Stomach (tissue), 8 donors: ENCODE measurements at regions not wholly inside any gene's neighbourhood (a gene's known extent, or its start where the extent isn't known, plus 50 kb on each side); places are given as distances from the start of the nearest gene placed in this dataset.
A peak's percentile ranks its signal among the peaks of the same experiment; 100 is the strongest.

Experiments used
- DNase-seq, 2 donors: peaks; one replicate each; pipeline versions ENCODE4 v3.0.0 to v3.0.0-alpha.2; 2013 to 2019
- H3K27ac ChIP-seq, 5 donors: fragments of 200-600 bp in 4 of 5; sonication (generic) in 4 of 5; one replicate each; pipeline ENCODE4 v1.5.1; 2013 to 2019; ENCODE audit warnings: mild to moderate bottlenecking in 1 of 5, moderate library complexity in 1 of 5
- H3K27me3 ChIP-seq, 3 donors: fragments of 200-600 bp; sonication (generic); one replicate each; pipeline ENCODE4 v1.5.1; 2017 to 2019; ENCODE audit warnings: mixed run types in 1 of 3
- H3K36me3 ChIP-seq, 4 donors: fragments of 200-600 bp; sonication (generic); 1 replicate in 3 of 4; 2 replicates in 1 of 4; pipeline ENCODE4 v1.5.1; 2016 to 2019
- H3K4me1 ChIP-seq, 4 donors: fragments of 200-600 bp; sonication (generic); one replicate each; pipeline ENCODE4 v1.5.1; 2016 to 2019
- H3K4me3 ChIP-seq, 4 donors: fragments of 200-600 bp; sonication (generic) in 3 of 4; one replicate each; pipeline ENCODE4 v1.5.1; 2016 to 2019; ENCODE audit warnings: mild to moderate bottlenecking in 1 of 4
- H3K9me3 ChIP-seq, 4 donors: fragments of 200-600 bp; sonication (generic); one replicate each; pipeline ENCODE4 v1.5.1; 2016 to 2019
- CTCF ChIP-seq, 7 experiments: fragments of 450-650 bp in 4 of 7; fragments of 200-600 bp in 3 of 7; sonication (generic) in 3 of 7; IDR thresholded peaks; one replicate each; pipeline ENCODE4 v1.5.1; 2016 to 2019; ENCODE audit warnings: antibody characterized with exemption in 7 of 7, control low read depth in 2 of 7, mild to moderate bottlenecking in 1 of 7
- EP300 ChIP-seq: sonication (generic); formaldehyde crosslinking; IDR thresholded peaks from one replicate; pipeline ENCODE4 v1.6.1; 2017; ENCODE audit warnings: antibody characterized with exemption
- POLR2A ChIP-seq, 4 donors: fragments of 450-650 bp; IDR thresholded peaks; one replicate each; pipeline ENCODE4 v1.6.1; 2016; ENCODE audit warnings: antibody characterized with exemption in 4 of 4, control low read depth in 2 of 4, mild to moderate bottlenecking in 1 of 4, moderate library complexity in 1 of 4
- POLR2AphosphoS5 ChIP-seq, 3 donors: sonication (generic); formaldehyde crosslinking; IDR thresholded peaks; one replicate each; pipeline ENCODE4 v1.6.1; 2016; ENCODE audit warnings: antibody characterized with exemption in 3 of 3
- WGBS, 5 donors: extraction: QIAGEN DNeasy Blood & Tissue Kit in 3 of 5; methylation state at CpG; one replicate each; pipeline versions ENCODE4 v1.1.5 to v1.1.7; 2013 to 2018; 5-methylcytosine and 5-hydroxymethylcytosine counted together
- intact Hi-C: fragments of 100-400 bp; cut with DNase I; formaldehyde crosslinking; loops from one replicate; pipeline ENCODE4 v1.15.1; 2023; ENCODE audit warnings: low total_unique reads
- donor health status: healthy with polysubstance abuse.
- donor health status: Bipolar disorder and iron deficiency.
- donor health status: healthy.

GRCh38 chr10:78515038-78515872 lies 481.6 kb downstream of the RPS24 start:
- intact Hi-C loops, result no loop called here
- WGBS, 5 donors, result 69 to 82% (median 79%) methylated on average over 9 of the region's 9 CpGs
- H3K4me1 ChIP-seq, result peaks cover 0 to 48% (median 26%) of the 10 kb centered on the region in 4 donors

GRCh38 chr10:78515873-78516153 lies 482.1 kb downstream of the RPS24 start:
- Histone ChIP-seq H3K4me3 (no peak overlapping the region), H3K27ac (peak overlapping the region in 2 of 5 donors; percentile 70 to 78), H3K9me3 (no peaks in the 10 kb centered on the region), H3K36me3 (no peaks in the 10 kb centered on the region), H3K27me3 (no peaks in the 10 kb centered on the region), H3K4me1 (peaks cover 0 to 45% (median 26%) of the 10 kb centered on the region in 4 donors)
- no peak for TF ChIP-seq EP300
- TF ChIP-seq CTCF (IDR thresholded peaks at IDR 0.05), result no peak
- TF ChIP-seq POLR2AphosphoS5 (IDR thresholded peaks at IDR 0.05), result no peak
- no peak for TF ChIP-seq POLR2A (IDR thresholded peaks at IDR 0.05)
- intact Hi-C loops, result no loop called here
- WGBS, 5 donors, result 83 to 100% (median 89%) methylated on average over 1 of the region's 1 CpG
- no peak for DNase-seq

More at GRCh38 chr10:78515038-78515872, 481.6 kb downstream of the RPS24 start:
- peak in 1 of 2 donors; percentile 42 for DNase-seq
- Histone ChIP-seq H3K36me3 (no peaks in the 10 kb centered on the region), H3K9me3 (no peaks in the 10 kb centered on the region), H3K4me3 (no peak overlapping the region), H3K27me3 (no peaks in the 10 kb centered on the region), H3K27ac (peak overlapping the region in 4 of 5 donors; percentile 1 to 78 (median 43))
- TF ChIP-seq POLR2AphosphoS5 (IDR thresholded peaks at IDR 0.05) (no peak), POLR2A (IDR thresholded peaks at IDR 0.05) (no peak), CTCF (IDR thresholded peaks at IDR 0.05) (no peak)

GRCh38 chr10:78516236-78516635 lies 482.6 kb downstream of the RPS24 start:
- intact Hi-C loops, result no loop called here
- H3K36me3 ChIP-seq, result no peaks in the 10 kb centered on the region
- 80 to 92% (median 90%) methylated on average over 3 of the region's 3 CpGs for WGBS, 5 donors

GRCh38 chr10:78516756-78517155 lies 483.1 kb downstream of the RPS24 start:
- Histone ChIP-seq H3K36me3 (no peaks in the 10 kb centered on the region), H3K4me3 (no peak overlapping the region), H3K27ac (peak overlapping the region in 3 of 5 donors; percentile 18 to 78 (median 70)), H3K9me3 (no peaks in the 10 kb centered on the region), H3K4me1 (peaks cover 0 to 41% (median 22%) of the 10 kb centered on the region in 4 donors), H3K27me3 (no peaks in the 10 kb centered on the region)
- intact Hi-C loops, result no loop called here
- 69 to 74% (median 72%) methylated on average over 8 of the region's 8 CpGs for WGBS, 5 donors
- no peak for DNase-seq
- TF ChIP-seq CTCF (IDR thresholded peaks at IDR 0.05), result no peak
- TF ChIP-seq EP300, result no peak
- no peak for TF ChIP-seq POLR2A (IDR thresholded peaks at IDR 0.05)
- peak in 1 of 3 donors; percentile 20 for TF ChIP-seq POLR2AphosphoS5 (IDR thresholded peaks at IDR 0.05)

More at GRCh38 chr10:78516236-78516635, 482.6 kb downstream of the RPS24 start:
- Histone ChIP-seq H3K27me3 (no peaks in the 10 kb centered on the region), H3K27ac (peak overlapping the region in 3 of 5 donors; percentile 18 to 78 (median 70)), H3K9me3 (no peaks in the 10 kb centered on the region), H3K4me1 (peaks cover 0 to 45% (median 24%) of the 10 kb centered on the region in 4 donors), H3K4me3 (no peak overlapping the region)
- TF ChIP-seq EP300 (no peak), POLR2A (IDR thresholded peaks at IDR 0.05) (no peak), CTCF (IDR thresholded peaks at IDR 0.05) (no peak), POLR2AphosphoS5 (IDR thresholded peaks at IDR 0.05) (no peak)
- no peak for DNase-seq
